DOHH2 (cell line): ENCODE measurements at regions not wholly inside any gene's neighbourhood (a gene's known extent, or its start where the extent isn't known, plus 50 kb on each side); places are given as distances from the start of the nearest gene placed in this dataset.

Experiments used
- EZH2phosphoT487 ChIP-seq: fragments of 200-600 bp; sonication (generic); IDR thresholded peaks from 2 replicates; pipeline ENCODE4 v1.6.1; 2017; ENCODE audit warnings: borderline replicate concordance, mild to moderate bottlenecking, antibody characterized with exemption, low read length, moderate library complexity, mixed read lengths
- TF ChIP-seq, protein P1 (sequence below): fragments of 200-600 bp; sonication (generic); IDR thresholded peaks from one replicate; pipeline ENCODE4 v1.5.1; 2014; ENCODE audit warnings: antibody characterized with exemption, mild to moderate bottlenecking, low read depth, low read length; ENCODE audit not compliant: poor library complexity, severe bottlenecking

- TF ChIP-seq, protein P1, sequence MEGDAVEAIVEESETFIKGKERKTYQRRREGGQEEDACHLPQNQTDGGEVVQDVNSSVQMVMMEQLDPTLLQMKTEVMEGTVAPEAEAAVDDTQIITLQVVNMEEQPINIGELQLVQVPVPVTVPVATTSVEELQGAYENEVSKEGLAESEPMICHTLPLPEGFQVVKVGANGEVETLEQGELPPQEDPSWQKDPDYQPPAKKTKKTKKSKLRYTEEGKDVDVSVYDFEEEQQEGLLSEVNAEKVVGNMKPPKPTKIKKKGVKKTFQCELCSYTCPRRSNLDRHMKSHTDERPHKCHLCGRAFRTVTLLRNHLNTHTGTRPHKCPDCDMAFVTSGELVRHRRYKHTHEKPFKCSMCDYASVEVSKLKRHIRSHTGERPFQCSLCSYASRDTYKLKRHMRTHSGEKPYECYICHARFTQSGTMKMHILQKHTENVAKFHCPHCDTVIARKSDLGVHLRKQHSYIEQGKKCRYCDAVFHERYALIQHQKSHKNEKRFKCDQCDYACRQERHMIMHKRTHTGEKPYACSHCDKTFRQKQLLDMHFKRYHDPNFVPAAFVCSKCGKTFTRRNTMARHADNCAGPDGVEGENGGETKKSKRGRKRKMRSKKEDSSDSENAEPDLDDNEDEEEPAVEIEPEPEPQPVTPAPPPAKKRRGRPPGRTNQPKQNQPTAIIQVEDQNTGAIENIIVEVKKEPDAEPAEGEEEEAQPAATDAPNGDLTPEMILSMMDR, result no peak
- TF ChIP-seq EZH2phosphoT487, result no peak
Measured at GRCh38 chr3:117856354-117856753, 1146.8 kb downstream of the TUSC7 start.
